Lower lobe of right lung (tissue), 2 donors: ENCODE measurements at regions not wholly inside any gene's neighbourhood (a gene's known extent, or its start where the extent isn't known, plus 50 kb on each side); places are given as distances from the start of the nearest gene placed in this dataset.

Experiments
- ATAC-seq, 2 donors: fragments of 200-7000 bp; cut with Tn5 transposase; one replicate each; pipeline ENCODE4 v1.9.1; 2020 to 2022; ENCODE audit warnings: mild to moderate bottlenecking in 2 of 2, moderate library complexity in 2 of 2
- DNase-seq: peaks from one replicate; pipeline ENCODE4 v3.0.0-alpha.2; 2020
- H3K27ac ChIP-seq: fragments of 200-600 bp; one replicate; pipeline ENCODE4 v1.8.0; 2022
- H3K27me3 ChIP-seq: fragments of 200-600 bp; one replicate; pipeline ENCODE4 v1.8.0; 2022; ENCODE audit warnings: low read depth
- H3K36me3 ChIP-seq: fragments of 200-600 bp; one replicate; pipeline ENCODE4 v1.8.0; 2022; ENCODE audit warnings: mild to moderate bottlenecking
- H3K4me1 ChIP-seq: fragments of 200-600 bp; one replicate; pipeline ENCODE4 v1.8.0; 2022
- H3K4me3 ChIP-seq: fragments of 200-600 bp; one replicate; pipeline ENCODE4 v1.8.0; 2022; ENCODE audit warnings: mild to moderate bottlenecking
- H3K9me3 ChIP-seq: fragments of 200-600 bp; one replicate; pipeline ENCODE4 v1.8.0; 2022
- CTCF ChIP-seq: fragments of 200-600 bp; IDR thresholded peaks from one replicate; pipeline ENCODE4 v1.8.0; 2022; ENCODE audit warnings: antibody characterized with exemption, mild to moderate bottlenecking
- intact Hi-C: fragments of 100-400 bp; cut with DNase I; formaldehyde crosslinking; loops from one replicate; pipeline ENCODE4 v1.11.0; 2022
- donor health status: DM: no; HTN: yes; CAD: no; lungs with severe emphysema.

GRCh38 chr12:13359636-13360035, 163.1 kb downstream of the EMP1 start:
- no peak for TF ChIP-seq CTCF
- ATAC-seq, result no peak
- H3K36me3 ChIP-seq, result no peaks in the 10 kb centered on the region
- DNase-seq, result no peak
- H3K4me3 ChIP-seq, result no peak overlapping the region
- no peaks in the 10 kb centered on the region for H3K9me3 ChIP-seq
- intact Hi-C loops, result loop anchor here (10.0 kb wide), 1 partner anchor 175 kb away; no protein-coding TSS in a partner anchor
- H3K27me3 ChIP-seq, result peaks cover 8% of the 10 kb centered on the region
- no peaks in the 10 kb centered on the region for H3K4me1 ChIP-seq
- H3K27ac ChIP-seq, result no peak overlapping the region

GRCh38 chr12:13358391-13358905, 161.9 kb downstream of the EMP1 start:
- Histone ChIP-seq H3K27ac (no peak overlapping the region), H3K4me1 (no peaks in the 10 kb centered on the region), H3K27me3 (peaks cover 8% of the 10 kb centered on the region), H3K4me3 (no peak overlapping the region), H3K9me3 (no peaks in the 10 kb centered on the region), H3K36me3 (no peaks in the 10 kb centered on the region)
- intact Hi-C loops, result no loop called here
- ATAC-seq, result no peak
- TF ChIP-seq CTCF, result no peak
- DNase-seq, result no peak

- Histone ChIP-seq H3K9me3 (no peaks in the 10 kb centered on the region), H3K27me3 (no peaks in the 10 kb centered on the region), H3K27ac (no peak overlapping the region), H3K4me3 (no peak overlapping the region), H3K36me3 (no peaks in the 10 kb centered on the region), H3K4me1 (no peaks in the 10 kb centered on the region)
- intact Hi-C loops, result no loop called here
- ATAC-seq (no peak), DNase-seq (no peak)
- TF ChIP-seq CTCF, result no peak
These were observed 154.4 kb downstream of the EMP1 start for GRCh38 chr12:13350946-13351345.

- no peak for DNase-seq
- H3K36me3 ChIP-seq, result no peaks in the 10 kb centered on the region
- intact Hi-C loops, result no loop called here
- H3K27me3 ChIP-seq, result no peaks in the 10 kb centered on the region
- H3K27ac ChIP-seq, result no peak overlapping the region
- no peaks in the 10 kb centered on the region for H3K9me3 ChIP-seq
- no peak for TF ChIP-seq CTCF
- no peak overlapping the region for H3K4me3 ChIP-seq
- H3K4me1 ChIP-seq, result no peaks in the 10 kb centered on the region
- no peak for ATAC-seq
These were observed 153.9 kb downstream of the EMP1 start for GRCh38 chr12:13350381-13350780.

- TF ChIP-seq CTCF, result no peak
- Histone ChIP-seq H3K27me3 (no peaks in the 10 kb centered on the region), H3K9me3 (no peaks in the 10 kb centered on the region), H3K36me3 (no peaks in the 10 kb centered on the region), H3K4me1 (no peaks in the 10 kb centered on the region), H3K4me3 (no peak overlapping the region), H3K27ac (no peak overlapping the region)
- DNase-seq (no peak), ATAC-seq (no peak)
- intact Hi-C loops, result no loop called here
These were observed 151.9 kb downstream of the EMP1 start for GRCh38 chr12:13348464-13348863.
